ENCODE measurements at regions not wholly inside any gene's neighbourhood (a gene's known extent, or its start where the extent isn't known, plus 50 kb on each side); places are given as distances from the start of the nearest gene placed in this dataset.

GRCh38 chr9:99544526-99544925, 277.2 kb upstream of the NR4A3 start:
- Mint-ChIP-seq H3K4me3 (no peak overlapping the region), H3K36me3 (ENCODE audit: low read depth) (no peaks in the 10 kb centered on the region), H3K27me3 (peaks cover 9% of the 10 kb centered on the region), H3K4me1 (ENCODE audit: low read depth) (no peaks in the 10 kb centered on the region), H3K27ac (no peak overlapping the region), H3K9me3 (no peaks in the 10 kb centered on the region)
- no peak for DNase-seq

- no peak for DNase-seq
- Mint-ChIP-seq H3K27ac (no peak overlapping the region), H3K4me1 (ENCODE audit: low read depth) (no peaks in the 10 kb centered on the region), H3K27me3 (peaks cover 44% of the 10 kb centered on the region), H3K36me3 (ENCODE audit: low read depth) (no peaks in the 10 kb centered on the region), H3K9me3 (peaks cover 15% of the 10 kb centered on the region), H3K4me3 (no peak overlapping the region)
These were observed 272.2 kb upstream of the NR4A3 start for GRCh38 chr9:99549441-99549840.

GRCh38 chr9:99555792-99556191, 265.9 kb upstream of the NR4A3 start:
- H3K9me3 Mint-ChIP-seq: peaks cover 10% of the 10 kb centered on the region
- no peaks in the 10 kb centered on the region for H3K4me1 Mint-ChIP-seq (ENCODE audit: low read depth)
- peaks cover 28% of the 10 kb centered on the region for H3K27me3 Mint-ChIP-seq
- H3K4me3 Mint-ChIP-seq: no peak overlapping the region
- H3K36me3 Mint-ChIP-seq (ENCODE audit: low read depth): no peaks in the 10 kb centered on the region
- no peak overlapping the region for H3K27ac Mint-ChIP-seq
- DNase-seq: no peak

GRCh38 chr9:99556998-99557397, 264.7 kb upstream of the NR4A3 start:
- Mint-ChIP-seq H3K4me1 (ENCODE audit: low read depth) (no peaks in the 10 kb centered on the region), H3K4me3 (no peak overlapping the region), H3K9me3 (peaks cover 4% of the 10 kb centered on the region), H3K36me3 (ENCODE audit: low read depth) (no peaks in the 10 kb centered on the region), H3K27ac (no peak overlapping the region), H3K27me3 (peaks cover 25% of the 10 kb centered on the region)
- no peak for DNase-seq

GRCh38 chr9:99557816-99558215, 263.9 kb upstream of the NR4A3 start:
- H3K4me3 Mint-ChIP-seq: no peak overlapping the region

GRCh38 chr9:99559776-99560175, 261.9 kb upstream of the NR4A3 start:
- peaks cover 4% of the 10 kb centered on the region for H3K9me3 Mint-ChIP-seq
- no peaks in the 10 kb centered on the region for H3K4me1 Mint-ChIP-seq (ENCODE audit: low read depth)
- H3K27me3 Mint-ChIP-seq: peaks cover 6% of the 10 kb centered on the region
- no peak overlapping the region for H3K4me3 Mint-ChIP-seq
- no peak overlapping the region for H3K27ac Mint-ChIP-seq
- no peaks in the 10 kb centered on the region for H3K36me3 Mint-ChIP-seq (ENCODE audit: low read depth)
- no peak for DNase-seq

More at GRCh38 chr9:99557816-99558215, 263.9 kb upstream of the NR4A3 start:
- no peak for DNase-seq
- peaks cover 4% of the 10 kb centered on the region for H3K9me3 Mint-ChIP-seq
- no peaks in the 10 kb centered on the region for H3K4me1 Mint-ChIP-seq (ENCODE audit: low read depth)
- H3K27me3 Mint-ChIP-seq: peaks cover 17% of the 10 kb centered on the region
- H3K36me3 Mint-ChIP-seq (ENCODE audit: low read depth): no peaks in the 10 kb centered on the region
- no peak overlapping the region for H3K27ac Mint-ChIP-seq

- H3K4me1 Mint-ChIP-seq (ENCODE audit: low read depth): no peaks in the 10 kb centered on the region
- peaks cover 4% of the 10 kb centered on the region for H3K9me3 Mint-ChIP-seq
- H3K4me3 Mint-ChIP-seq: no peak overlapping the region
- H3K27me3 Mint-ChIP-seq: peaks cover 6% of the 10 kb centered on the region
- H3K36me3 Mint-ChIP-seq (ENCODE audit: low read depth): no peaks in the 10 kb centered on the region
- DNase-seq: no peak
- no peak overlapping the region for H3K27ac Mint-ChIP-seq
These were observed 261.1 kb upstream of the NR4A3 start for GRCh38 chr9:99560561-99560960.

- H3K27ac Mint-ChIP-seq: no peak overlapping the region
- H3K4me3 Mint-ChIP-seq: no peak overlapping the region
- H3K27me3 Mint-ChIP-seq: peaks cover 10% of the 10 kb centered on the region
- H3K4me1 Mint-ChIP-seq (ENCODE audit: low read depth): no peaks in the 10 kb centered on the region
- no peak for DNase-seq
- no peaks in the 10 kb centered on the region for H3K36me3 Mint-ChIP-seq (ENCODE audit: low read depth)
- peaks cover 4% of the 10 kb centered on the region for H3K9me3 Mint-ChIP-seq
These were observed 260.2 kb upstream of the NR4A3 start for GRCh38 chr9:99561509-99561917.

- Mint-ChIP-seq H3K27me3 (peaks cover 13% of the 10 kb centered on the region), H3K36me3 (ENCODE audit: low read depth) (no peaks in the 10 kb centered on the region), H3K27ac (no peak overlapping the region), H3K4me3 (no peak overlapping the region), H3K4me1 (ENCODE audit: low read depth) (no peaks in the 10 kb centered on the region), H3K9me3 (peaks cover 4% of the 10 kb centered on the region)
- DNase-seq: no peak
These were observed 259.6 kb upstream of the NR4A3 start for GRCh38 chr9:99561961-99562565.

GRCh38 chr9:99563364-99563763, 258.3 kb upstream of the NR4A3 start:
- Mint-ChIP-seq H3K27me3 (peaks cover 19% of the 10 kb centered on the region), H3K9me3 (no peaks in the 10 kb centered on the region), H3K27ac (no peak overlapping the region), H3K4me1 (ENCODE audit: low read depth) (no peaks in the 10 kb centered on the region), H3K4me3 (no peak overlapping the region), H3K36me3 (ENCODE audit: low read depth) (no peaks in the 10 kb centered on the region)
- no peak for DNase-seq

GRCh38 chr9:99565203-99565602, 256.5 kb upstream of the NR4A3 start:
- Mint-ChIP-seq H3K36me3 (ENCODE audit: low read depth) (no peaks in the 10 kb centered on the region), H3K27ac (no peak overlapping the region), H3K4me3 (no peak overlapping the region), H3K9me3 (no peaks in the 10 kb centered on the region), H3K4me1 (ENCODE audit: low read depth) (no peaks in the 10 kb centered on the region), H3K27me3 (peaks cover 19% of the 10 kb centered on the region)
- DNase-seq: no peak

GRCh38 chr9:99567436-99567835, 254.2 kb upstream of the NR4A3 start:
- H3K4me1 Mint-ChIP-seq (ENCODE audit: low read depth): no peaks in the 10 kb centered on the region
- H3K4me3 Mint-ChIP-seq: no peak overlapping the region
- DNase-seq: no peak

GRCh38 chr9:99569840-99570239, 251.8 kb upstream of the NR4A3 start:
- Mint-ChIP-seq H3K9me3 (no peaks in the 10 kb centered on the region), H3K36me3 (ENCODE audit: low read depth) (no peaks in the 10 kb centered on the region), H3K4me3 (no peak overlapping the region), H3K27me3 (peaks cover 22% of the 10 kb centered on the region), H3K27ac (no peak overlapping the region), H3K4me1 (ENCODE audit: low read depth) (no peaks in the 10 kb centered on the region)
- no peak for DNase-seq

More at GRCh38 chr9:99567436-99567835, 254.2 kb upstream of the NR4A3 start:
- Mint-ChIP-seq H3K27me3 (peaks cover 28% of the 10 kb centered on the region), H3K36me3 (ENCODE audit: low read depth) (no peaks in the 10 kb centered on the region), H3K9me3 (no peaks in the 10 kb centered on the region), H3K27ac (no peak overlapping the region)

GRCh38 chr9:99572567-99572966, 249.1 kb upstream of the NR4A3 start:
- H3K36me3 Mint-ChIP-seq (ENCODE audit: low read depth): no peaks in the 10 kb centered on the region
- no peak overlapping the region for H3K27ac Mint-ChIP-seq
- no peaks in the 10 kb centered on the region for H3K4me1 Mint-ChIP-seq (ENCODE audit: low read depth)
- H3K4me3 Mint-ChIP-seq: no peak overlapping the region
- DNase-seq: no peak
- peaks cover 10% of the 10 kb centered on the region for H3K27me3 Mint-ChIP-seq
- no peaks in the 10 kb centered on the region for H3K9me3 Mint-ChIP-seq

- H3K27me3 Mint-ChIP-seq: peaks cover 9% of the 10 kb centered on the region
- H3K4me1 Mint-ChIP-seq (ENCODE audit: low read depth): no peaks in the 10 kb centered on the region
- H3K9me3 Mint-ChIP-seq: no peaks in the 10 kb centered on the region
- no peaks in the 10 kb centered on the region for H3K36me3 Mint-ChIP-seq (ENCODE audit: low read depth)
- no peak for DNase-seq
- H3K27ac Mint-ChIP-seq: no peak overlapping the region
- no peak overlapping the region for H3K4me3 Mint-ChIP-seq
These were observed 248.6 kb upstream of the NR4A3 start for GRCh38 chr9:99573085-99573484.

GRCh38 chr9:99573886-99574285, 247.8 kb upstream of the NR4A3 start:
- H3K36me3 Mint-ChIP-seq (ENCODE audit: low read depth): no peaks in the 10 kb centered on the region
- H3K4me3 Mint-ChIP-seq: no peak overlapping the region
- no peak overlapping the region for H3K27ac Mint-ChIP-seq
- no peak for DNase-seq
- no peaks in the 10 kb centered on the region for H3K9me3 Mint-ChIP-seq
- no peaks in the 10 kb centered on the region for H3K4me1 Mint-ChIP-seq (ENCODE audit: low read depth)
- H3K27me3 Mint-ChIP-seq: peaks cover 9% of the 10 kb centered on the region
